Vagina (tissue), 2 donors: ENCODE measurements at regions not wholly inside any gene's neighbourhood (a gene's known extent, or its start where the extent isn't known, plus 50 kb on each side); places are given as distances from the start of the nearest gene placed in this dataset.

ENCODE experiments used
- DNase-seq, 2 donors: peaks; one replicate each; pipeline ENCODE4 v3.0.0-alpha.2; 2017; ENCODE audit errors: extremely low spot score in 2 of 2
- H3K27ac ChIP-seq: fragments of 200-600 bp; sonication (generic); one replicate; pipeline ENCODE4 v1.5.1; 2019
- H3K27me3 ChIP-seq: fragments of 200-600 bp; sonication (generic); one replicate; pipeline ENCODE4 v1.5.1; 2019
- H3K36me3 ChIP-seq, 2 donors: fragments of 200-600 bp; sonication (generic); one replicate each; pipeline ENCODE4 v1.5.1; 2017 to 2019
- H3K4me1 ChIP-seq: fragments of 200-600 bp; sonication (generic); one replicate; pipeline ENCODE4 v1.5.1; 2019
- H3K4me3 ChIP-seq, 2 donors: fragments of 200-600 bp; sonication (generic); 1 replicate in 1 of 2; 2 replicates in 1 of 2; pipeline ENCODE4 v1.5.1; 2016 to 2019
- H3K9me3 ChIP-seq: fragments of 200-600 bp; sonication (generic); one replicate; pipeline ENCODE4 v1.5.1; 2019
- POLR2A ChIP-seq, 2 donors: fragments of 450-650 bp; IDR thresholded peaks; one replicate each; pipeline ENCODE4 v1.6.1; 2017; ENCODE audit warnings: antibody characterized with exemption in 2 of 2, mild to moderate bottlenecking in 2 of 2, moderate library complexity in 2 of 2
- POLR2AphosphoS5 ChIP-seq, 2 donors: sonication (generic); formaldehyde crosslinking; IDR thresholded peaks; one replicate each; pipeline ENCODE4 v1.9.0; 2017; ENCODE audit warnings: antibody characterized with exemption in 2 of 2, mild to moderate bottlenecking in 2 of 2, low read depth in 1 of 2; ENCODE audit not compliant: insufficient read depth in 1 of 2
- intact Hi-C: fragments of 100-400 bp; cut with DNase I; formaldehyde crosslinking; loops from one replicate; pipeline ENCODE4 v1.15.1; 2023
- TF ChIP-seq, protein P1 (sequence below), 3 experiments: fragments of 450-650 bp in 2 of 3; fragments of 200-600 bp in 1 of 3; sonication (generic) in 1 of 3; IDR thresholded peaks; one replicate each; pipeline ENCODE4 v1.5.1; 2017 to 2019; ENCODE audit warnings: antibody characterized with exemption in 3 of 3, mild to moderate bottlenecking in 2 of 3, moderate library complexity in 2 of 3

DNA sequence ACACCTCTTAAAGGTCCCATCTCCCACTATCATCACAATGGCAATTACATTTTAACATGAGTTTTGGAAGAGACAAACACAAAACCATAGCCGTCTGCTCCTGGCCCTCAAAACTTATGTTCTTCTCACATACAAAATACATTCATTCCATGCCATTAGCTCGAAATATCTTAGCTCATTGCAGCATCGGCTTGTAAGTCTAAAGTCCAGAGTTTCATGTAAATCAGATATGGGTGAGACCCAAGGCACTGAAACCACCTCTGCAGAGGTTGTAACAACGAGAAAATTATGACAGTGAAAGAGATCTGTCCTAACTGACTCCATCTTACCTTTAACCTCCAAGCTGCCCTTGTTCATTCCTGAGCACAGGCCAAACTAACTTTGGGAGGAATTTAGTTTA, 635.0 kb upstream of the SPRY2 start:
- H3K27me3 ChIP-seq: no peaks in the 10 kb centered on the region
- H3K36me3 ChIP-seq: no peaks in the 10 kb centered on the region
- H3K27ac ChIP-seq: no peak overlapping the region
- intact Hi-C loops: no loop called here
- no peaks in the 10 kb centered on the region for H3K4me1 ChIP-seq
- no peak for DNase-seq
- H3K4me3 ChIP-seq: no peak overlapping the region
- H3K9me3 ChIP-seq: no peaks in the 10 kb centered on the region
- TF ChIP-seq POLR2A (IDR thresholded peaks at IDR 0.05) (no peak), POLR2AphosphoS5 (IDR thresholded peaks at IDR 0.05; ENCODE audit: insufficient read depth in 1 of 2, low read depth in 1 of 2) (no peak)
- TF ChIP-seq, protein P1, sequence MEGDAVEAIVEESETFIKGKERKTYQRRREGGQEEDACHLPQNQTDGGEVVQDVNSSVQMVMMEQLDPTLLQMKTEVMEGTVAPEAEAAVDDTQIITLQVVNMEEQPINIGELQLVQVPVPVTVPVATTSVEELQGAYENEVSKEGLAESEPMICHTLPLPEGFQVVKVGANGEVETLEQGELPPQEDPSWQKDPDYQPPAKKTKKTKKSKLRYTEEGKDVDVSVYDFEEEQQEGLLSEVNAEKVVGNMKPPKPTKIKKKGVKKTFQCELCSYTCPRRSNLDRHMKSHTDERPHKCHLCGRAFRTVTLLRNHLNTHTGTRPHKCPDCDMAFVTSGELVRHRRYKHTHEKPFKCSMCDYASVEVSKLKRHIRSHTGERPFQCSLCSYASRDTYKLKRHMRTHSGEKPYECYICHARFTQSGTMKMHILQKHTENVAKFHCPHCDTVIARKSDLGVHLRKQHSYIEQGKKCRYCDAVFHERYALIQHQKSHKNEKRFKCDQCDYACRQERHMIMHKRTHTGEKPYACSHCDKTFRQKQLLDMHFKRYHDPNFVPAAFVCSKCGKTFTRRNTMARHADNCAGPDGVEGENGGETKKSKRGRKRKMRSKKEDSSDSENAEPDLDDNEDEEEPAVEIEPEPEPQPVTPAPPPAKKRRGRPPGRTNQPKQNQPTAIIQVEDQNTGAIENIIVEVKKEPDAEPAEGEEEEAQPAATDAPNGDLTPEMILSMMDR (IDR thresholded peaks at IDR 0.05): no peak

DNA sequence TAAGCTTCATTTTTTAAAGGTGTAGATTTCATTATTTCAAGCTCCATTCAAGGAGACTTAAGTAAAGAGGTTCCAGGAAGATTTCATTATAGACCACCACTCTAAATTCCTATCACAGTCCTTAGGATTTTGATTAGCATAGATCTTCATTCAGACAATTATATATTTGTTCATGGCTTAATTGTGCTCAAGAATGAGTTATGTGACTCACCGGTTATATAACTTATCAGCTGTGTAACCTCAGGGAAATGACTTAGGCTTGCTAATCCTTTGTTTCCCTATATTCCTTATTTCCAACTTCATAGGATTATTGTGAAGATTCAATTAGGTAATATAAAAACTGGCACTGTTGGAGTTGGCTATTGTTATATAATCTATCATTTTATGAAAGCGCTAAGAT, 632.8 kb upstream of the SPRY2 start:
- no peaks in the 10 kb centered on the region for H3K27me3 ChIP-seq
- H3K36me3 ChIP-seq: no peaks in the 10 kb centered on the region
- TF ChIP-seq POLR2AphosphoS5 (IDR thresholded peaks at IDR 0.05; ENCODE audit: insufficient read depth in 1 of 2, low read depth in 1 of 2): no peak
- TF ChIP-seq POLR2A (IDR thresholded peaks at IDR 0.05): no peak
- TF ChIP-seq, protein P1 (IDR thresholded peaks at IDR 0.05): no peak
- no peaks in the 10 kb centered on the region for H3K9me3 ChIP-seq
- no peaks in the 10 kb centered on the region for H3K4me1 ChIP-seq
- intact Hi-C loops: loop anchor here (5.0 kb wide), 1 partner anchor 1911 kb away; no protein-coding TSS in a partner anchor
- no peak for DNase-seq
- H3K4me3 ChIP-seq: no peak overlapping the region
- H3K27ac ChIP-seq: no peak overlapping the region

DNA sequence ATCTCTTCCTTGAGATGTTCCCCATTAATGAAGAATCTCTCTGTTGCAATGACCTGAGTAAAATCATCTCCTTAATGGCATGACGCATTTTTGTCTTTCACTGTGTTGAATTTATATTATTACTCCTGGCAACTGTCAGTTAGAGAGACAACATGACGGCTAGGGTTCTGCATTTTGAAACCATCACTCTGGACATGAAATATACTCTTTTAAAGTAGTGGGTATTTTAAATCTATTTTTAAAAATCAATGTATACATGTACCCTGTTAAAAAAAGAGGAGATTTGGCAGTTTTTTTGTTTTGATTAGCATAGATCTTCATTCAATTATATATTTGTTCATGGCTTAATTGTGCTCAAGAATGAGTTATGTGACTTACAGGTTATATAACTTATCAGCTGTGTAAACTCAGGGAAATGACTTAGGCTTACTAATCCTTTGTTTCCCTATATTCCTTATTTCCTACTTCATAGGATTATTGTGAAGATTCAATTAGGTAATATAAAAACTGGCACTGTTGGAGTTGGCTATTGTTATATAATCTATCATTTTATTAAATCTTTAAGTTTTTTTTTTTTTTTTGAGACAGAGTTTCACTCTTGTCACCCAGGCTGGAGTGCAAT, 632.0 kb upstream of the SPRY2 start:
- H3K9me3 ChIP-seq: no peaks in the 10 kb centered on the region
- H3K36me3 ChIP-seq: no peaks in the 10 kb centered on the region
- H3K27ac ChIP-seq: no peak overlapping the region
- H3K27me3 ChIP-seq: no peaks in the 10 kb centered on the region
- no peak for DNase-seq
- intact Hi-C loops: loop anchor here (5.0 kb wide), 1 partner anchor 1911 kb away; no protein-coding TSS in a partner anchor
- no peak for TF ChIP-seq POLR2A (IDR thresholded peaks at IDR 0.05)
- TF ChIP-seq, protein P1 (IDR thresholded peaks at IDR 0.05): no peak
- TF ChIP-seq POLR2AphosphoS5 (IDR thresholded peaks at IDR 0.05; ENCODE audit: insufficient read depth in 1 of 2, low read depth in 1 of 2): no peak
- no peak overlapping the region for H3K4me3 ChIP-seq
- no peaks in the 10 kb centered on the region for H3K4me1 ChIP-seq

DNA sequence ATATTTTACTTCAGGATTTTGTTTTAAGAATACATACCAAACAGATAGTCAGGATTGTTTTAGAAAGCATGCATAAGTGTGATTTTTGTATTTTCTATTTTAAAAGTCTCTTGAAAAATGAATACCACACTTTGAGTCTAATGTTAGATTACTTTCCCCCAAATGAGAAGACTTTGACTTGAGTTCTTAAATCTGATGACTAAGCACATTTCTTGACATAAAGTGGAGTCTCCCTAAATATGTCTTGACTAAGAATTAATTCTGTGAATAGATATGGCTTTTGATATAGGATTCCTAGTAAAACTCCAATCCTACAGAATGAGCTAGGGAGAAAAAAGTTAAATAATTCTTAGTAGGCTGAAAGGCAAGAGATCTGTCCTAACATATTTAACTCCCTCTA, 624.2 kb upstream of the SPRY2 start:
- no peaks in the 10 kb centered on the region for H3K27me3 ChIP-seq
- no peak overlapping the region for H3K4me3 ChIP-seq
- DNase-seq: no peak
- TF ChIP-seq, protein P1 (IDR thresholded peaks at IDR 0.05): no peak
- no peak for TF ChIP-seq POLR2AphosphoS5 (IDR thresholded peaks at IDR 0.05; ENCODE audit: insufficient read depth in 1 of 2, low read depth in 1 of 2)
- TF ChIP-seq POLR2A (IDR thresholded peaks at IDR 0.05): no peak
- H3K36me3 ChIP-seq: no peaks in the 10 kb centered on the region
- no peaks in the 10 kb centered on the region for H3K4me1 ChIP-seq
- no peaks in the 10 kb centered on the region for H3K9me3 ChIP-seq
- intact Hi-C loops: no loop called here
- H3K27ac ChIP-seq: no peak overlapping the region

DNA sequence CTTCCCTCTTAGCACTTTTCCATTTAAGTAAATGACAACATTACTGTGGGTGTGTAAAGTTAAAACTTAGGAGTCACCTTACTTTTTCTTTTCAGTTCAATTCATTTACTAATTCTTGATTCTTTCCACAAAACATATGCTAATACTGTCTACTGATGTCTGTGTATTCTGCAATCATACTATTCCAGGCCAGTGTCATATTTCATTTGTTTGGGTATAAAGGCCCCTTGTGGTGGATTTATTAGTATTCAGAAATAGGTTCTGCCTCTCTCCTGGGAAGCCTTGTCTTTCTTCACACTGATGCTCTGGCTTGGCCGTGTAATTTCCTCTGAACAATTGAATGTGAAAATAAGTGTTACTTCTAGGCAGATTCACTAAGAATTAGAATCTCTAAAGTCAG, 621.9 kb upstream of the SPRY2 start:
- intact Hi-C loops: no loop called here

More for the DNA sequence above, 621.9 kb upstream of the SPRY2 start:
- H3K27ac ChIP-seq: no peak overlapping the region
- no peak for DNase-seq
- H3K4me3 ChIP-seq: no peak overlapping the region
- H3K9me3 ChIP-seq: no peaks in the 10 kb centered on the region
- TF ChIP-seq, protein P1 (IDR thresholded peaks at IDR 0.05): no peak
- TF ChIP-seq POLR2AphosphoS5 (IDR thresholded peaks at IDR 0.05; ENCODE audit: insufficient read depth in 1 of 2, low read depth in 1 of 2): no peak
- no peak for TF ChIP-seq POLR2A (IDR thresholded peaks at IDR 0.05)
- no peaks in the 10 kb centered on the region for H3K36me3 ChIP-seq
- no peaks in the 10 kb centered on the region for H3K27me3 ChIP-seq
- H3K4me1 ChIP-seq: no peaks in the 10 kb centered on the region
